ENCODE measurements at regions not wholly inside any gene's neighbourhood (a gene's known extent, or its start where the extent isn't known, plus 50 kb on each side); places are given as distances from the start of the nearest gene placed in this dataset.
"Not testable (repeated sequence)": the region's sequence is repeated elsewhere in the genome, so short reads cannot be mapped to it uniquely, and the experiment has no call there.

GRCh38 chr15:20409247-20409646 is 132.4 kb downstream of the GOLGA6L6 start:
- no peak overlapping the region for H3K27ac Mint-ChIP-seq
- POLR2A ChIA-PET: no interaction called here
- intact Hi-C loops (cut with micrococcal nuclease): no loop called here
- H3K36me3 Mint-ChIP-seq (ENCODE audit: low read depth): no peaks in the 10 kb centered on the region
- H3K4me1 Mint-ChIP-seq: no peaks in the 10 kb centered on the region
- CTCF ChIA-PET: no interaction called here
- no peak for TF ChIP-seq CTCF (IDR thresholded peaks at IDR 0.05)
- no peak overlapping the region for H3K4me3 Mint-ChIP-seq
- no peaks in the 10 kb centered on the region for H3K27me3 Mint-ChIP-seq
- DNase-seq: no peak
- peaks cover 8% of the 10 kb centered on the region for H3K9me3 Mint-ChIP-seq
- no peak for ATAC-seq (ENCODE audit: low read depth)

- ChIA-PET POLR2A (no interaction called here), CTCF (no interaction called here)
- ATAC-seq (ENCODE audit: low read depth) (no peak), DNase-seq (no peak)
- Mint-ChIP-seq H3K4me3 (no peak overlapping the region), H3K9me3 (peaks cover 7% of the 10 kb centered on the region), H3K4me1 (no peaks in the 10 kb centered on the region), H3K27me3 (no peaks in the 10 kb centered on the region), H3K27ac (no peak overlapping the region), H3K36me3 (ENCODE audit: low read depth) (no peaks in the 10 kb centered on the region)
- TF ChIP-seq CTCF (IDR thresholded peaks at IDR 0.05): no peak
- intact Hi-C loops (cut with micrococcal nuclease): no loop called here
These were observed 134.0 kb downstream of the GOLGA6L6 start for GRCh38 chr15:20407553-20407952.

DNA sequence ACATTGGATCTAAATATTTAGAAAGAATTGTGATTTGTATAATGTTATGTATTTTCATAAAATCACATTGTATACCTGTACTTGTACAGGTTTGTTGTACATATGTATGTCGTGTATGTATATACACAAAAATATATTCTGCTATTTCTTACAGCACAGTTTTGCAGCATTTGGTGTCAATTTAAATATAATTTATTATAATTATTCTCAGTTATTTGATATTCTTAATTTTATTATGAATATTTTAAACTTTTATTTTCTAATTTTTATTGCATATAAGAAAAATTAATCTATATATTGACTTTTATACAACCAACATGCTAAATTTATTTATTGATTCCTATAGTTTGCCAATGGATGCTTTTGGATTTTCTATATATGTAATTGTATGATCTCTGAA is 137.0 kb downstream of the GOLGA6L6 start:
- intact Hi-C loops (cut with micrococcal nuclease): not testable (repeated sequence)

DNA sequence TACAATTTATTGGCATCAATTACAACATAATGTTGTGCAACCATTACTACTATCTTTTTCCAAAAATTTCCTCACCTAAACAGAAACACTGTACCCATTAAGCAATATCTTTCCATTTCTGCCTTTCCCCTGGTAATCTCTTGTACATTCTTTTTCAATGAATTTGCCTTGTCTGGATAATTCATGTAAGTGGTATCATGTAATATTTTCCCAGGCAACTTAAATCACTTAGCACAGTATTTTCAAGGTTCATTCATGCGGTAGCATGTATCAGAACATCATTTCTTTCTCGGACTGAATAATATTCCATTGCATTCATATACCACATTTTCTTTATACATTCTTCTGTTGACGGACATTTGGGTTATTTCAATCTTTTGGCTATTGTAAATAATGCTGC is 139.0 kb downstream of the GOLGA6L6 start:
- H3K4me1 Mint-ChIP-seq; CTCF ChIA-PET; ATAC-seq (ENCODE audit: low read depth); intact Hi-C loops (cut with micrococcal nuclease); H3K27ac Mint-ChIP-seq; DNase-seq; H3K9me3 Mint-ChIP-seq; H3K27me3 Mint-ChIP-seq; H3K4me3 Mint-ChIP-seq; H3K36me3 Mint-ChIP-seq (ENCODE audit: low read depth); POLR2A ChIA-PET: not testable (repeated sequence)

More for the DNA sequence above, 137.0 kb downstream of the GOLGA6L6 start:
- H3K4me3 Mint-ChIP-seq; H3K36me3 Mint-ChIP-seq (ENCODE audit: low read depth); ATAC-seq (ENCODE audit: low read depth); H3K27ac Mint-ChIP-seq; POLR2A ChIA-PET; DNase-seq; H3K9me3 Mint-ChIP-seq; H3K4me1 Mint-ChIP-seq; CTCF ChIA-PET; H3K27me3 Mint-ChIP-seq: not testable (repeated sequence)

DNA sequence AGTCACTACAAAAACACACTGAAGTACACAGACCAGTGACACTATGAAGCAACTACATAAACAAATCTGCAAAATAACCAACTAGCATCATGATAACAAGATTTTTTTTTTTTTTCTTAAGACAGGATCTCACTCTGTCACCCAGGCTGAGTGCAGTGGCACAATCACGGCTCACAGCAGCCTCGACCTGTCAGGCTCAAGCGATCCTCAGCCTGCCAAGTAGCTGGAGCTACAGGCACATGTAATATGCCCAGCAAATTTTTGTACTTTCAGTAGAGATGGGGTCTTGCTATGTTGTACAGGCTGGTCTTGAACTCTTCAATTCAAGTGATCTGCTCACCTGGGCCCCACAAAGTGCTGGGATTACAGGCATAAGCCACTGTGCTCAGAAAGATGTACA is 140.5 kb downstream of the GOLGA6L6 start:
- H3K4me1 Mint-ChIP-seq; intact Hi-C loops (cut with micrococcal nuclease); H3K27me3 Mint-ChIP-seq; ATAC-seq (ENCODE audit: low read depth); H3K9me3 Mint-ChIP-seq; DNase-seq; POLR2A ChIA-PET; H3K4me3 Mint-ChIP-seq; H3K27ac Mint-ChIP-seq; CTCF ChIA-PET; H3K36me3 Mint-ChIP-seq (ENCODE audit: low read depth): not testable (repeated sequence)

DNA sequence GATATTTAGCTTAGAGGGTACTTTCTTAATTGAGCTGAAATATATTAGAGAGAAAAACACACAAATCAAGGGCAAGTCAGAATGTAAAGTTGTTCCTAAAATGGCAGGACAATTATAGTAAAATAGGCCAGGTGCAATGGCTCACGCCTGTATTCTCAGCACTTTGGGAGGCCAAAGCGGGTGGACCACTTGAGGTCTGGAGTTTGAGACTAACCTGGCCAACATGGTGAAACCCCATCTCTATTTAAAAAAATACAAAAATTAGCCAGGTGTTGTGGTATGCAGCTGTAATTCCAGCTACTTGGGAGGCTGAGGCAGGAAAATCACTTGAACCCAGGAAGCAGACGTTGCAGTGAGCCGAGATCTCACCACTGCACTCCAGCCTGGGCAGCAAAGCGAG is 142.9 kb downstream of the GOLGA6L6 start:
- CTCF ChIA-PET; POLR2A ChIA-PET; H3K27ac Mint-ChIP-seq; DNase-seq; ATAC-seq (ENCODE audit: low read depth); H3K4me3 Mint-ChIP-seq; intact Hi-C loops (cut with micrococcal nuclease); H3K9me3 Mint-ChIP-seq; H3K36me3 Mint-ChIP-seq (ENCODE audit: low read depth); H3K27me3 Mint-ChIP-seq; H3K4me1 Mint-ChIP-seq: not testable (repeated sequence)

DNA sequence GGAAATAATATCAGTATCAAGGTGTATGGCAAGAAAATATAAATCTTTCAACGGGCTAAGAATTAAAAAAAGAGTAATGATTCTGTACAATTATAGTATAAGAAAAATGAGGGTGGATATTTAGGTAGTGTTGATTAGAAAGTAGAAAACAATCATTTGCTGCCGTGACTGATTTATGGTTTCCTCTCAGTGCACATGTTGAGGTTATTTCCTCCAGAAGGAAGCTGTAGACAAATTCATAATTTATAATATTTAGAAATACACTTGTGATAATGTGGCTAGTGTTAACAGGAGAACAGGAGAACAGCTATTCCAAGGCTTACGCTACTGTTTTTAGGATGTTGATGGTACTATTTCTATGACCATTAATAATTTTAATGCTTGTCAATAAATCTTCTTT is 153.4 kb downstream of the GOLGA6L6 start:
- CTCF ChIA-PET; H3K27ac Mint-ChIP-seq; H3K9me3 Mint-ChIP-seq; ATAC-seq (ENCODE audit: low read depth); intact Hi-C loops (cut with micrococcal nuclease); H3K36me3 Mint-ChIP-seq (ENCODE audit: low read depth); POLR2A ChIA-PET; H3K4me3 Mint-ChIP-seq; DNase-seq; H3K4me1 Mint-ChIP-seq; H3K27me3 Mint-ChIP-seq: not testable (repeated sequence)

DNA sequence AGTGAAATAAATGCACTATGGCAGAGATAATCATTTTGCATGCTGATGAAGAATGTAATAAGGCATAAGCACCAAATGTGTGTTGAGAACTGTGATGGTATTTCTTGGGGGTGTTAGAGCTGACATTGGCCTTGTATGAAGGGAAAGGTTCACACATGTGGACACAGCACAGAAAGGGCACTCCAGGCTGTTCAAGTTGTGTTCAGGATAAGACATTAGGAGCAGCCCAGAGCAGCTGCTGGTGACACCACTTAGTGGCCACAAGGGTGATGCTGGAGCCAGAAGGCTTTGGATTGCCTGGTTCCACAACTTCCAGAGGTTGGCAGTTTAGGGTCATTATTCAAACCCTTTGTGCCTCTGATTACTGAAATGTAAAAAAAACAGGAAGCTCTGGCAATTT is 155.4 kb downstream of the GOLGA6L6 start:
- POLR2A ChIA-PET: no interaction called here
- ATAC-seq (ENCODE audit: low read depth) (no peak), DNase-seq (no peak)
- intact Hi-C loops (cut with micrococcal nuclease): no loop called here
- CTCF ChIA-PET: no interaction called here
- Mint-ChIP-seq H3K36me3 (ENCODE audit: low read depth) (no peaks in the 10 kb centered on the region), H3K27ac (no peak overlapping the region), H3K4me1 (no peaks in the 10 kb centered on the region), H3K9me3 (no peaks in the 10 kb centered on the region), H3K4me3 (no peak overlapping the region), H3K27me3 (no peaks in the 10 kb centered on the region)
- TF ChIP-seq CTCF (IDR thresholded peaks at IDR 0.05): no peak

GRCh38 chr15:20380199-20380598 is 161.4 kb downstream of the GOLGA6L6 start:
- DNase-seq; intact Hi-C loops (cut with micrococcal nuclease); H3K4me1 Mint-ChIP-seq; ATAC-seq (ENCODE audit: low read depth); CTCF ChIA-PET; H3K27ac Mint-ChIP-seq; POLR2A ChIA-PET; H3K36me3 Mint-ChIP-seq (ENCODE audit: low read depth); H3K27me3 Mint-ChIP-seq; H3K4me3 Mint-ChIP-seq; H3K9me3 Mint-ChIP-seq: not testable (repeated sequence)

Measured in activated B cell treated with CpG ODN at 0.5 μM for 24 hours (primary cell).